Astrocyte of the hippocampus (primary cell): ENCODE measurements at regions not wholly inside any gene's neighbourhood (a gene's known extent, or its start where the extent isn't known, plus 50 kb on each side); places are given as distances from the start of the nearest gene placed in this dataset.
"Not testable (repeated sequence)": the region's sequence is repeated elsewhere in the genome, so short reads cannot be mapped to it uniquely, and the experiment has no call there.

ENCODE experiments used
- DNase-seq: peaks from one replicate; pipeline ENCODE4 v3.0.0; 2011; ENCODE audit warnings: low read depth, low spot score

GRCh38 chr5:34188001-34188822, 145.2 kb upstream of the C1QTNF3 start:
- DNase-seq: peak; percentile 20

GRCh38 chr5:34189246-34189645, 146.2 kb upstream of the C1QTNF3 start:
- DNase-seq: not testable (repeated sequence)

GRCh38 chr5:34189752-34190411, 146.9 kb upstream of the C1QTNF3 start:
- DNase-seq: peak; percentile 5

GRCh38 chr5:34190466-34190865, 147.5 kb upstream of the C1QTNF3 start:
- DNase-seq: peak; percentile 5

- peak; percentile 4 for DNase-seq
These were observed 148.3 kb upstream of the C1QTNF3 start for GRCh38 chr5:34191279-34191744.

- peak; percentile 4 for DNase-seq
These were observed 149.3 kb upstream of the C1QTNF3 start for GRCh38 chr5:34192064-34192922.

GRCh38 chr5:34192923-34193262, 149.9 kb upstream of the C1QTNF3 start:
- not testable (repeated sequence) for DNase-seq

GRCh38 chr5:34193297-34193696, 150.3 kb upstream of the C1QTNF3 start:
- peak; percentile 0 for DNase-seq

GRCh38 chr5:34193804-34194203, 150.8 kb upstream of the C1QTNF3 start:
- DNase-seq: peak; percentile 14

GRCh38 chr5:34196091-34196490, 153.1 kb upstream of the C1QTNF3 start:
- DNase-seq: not testable (repeated sequence)

GRCh38 chr5:34205347-34205746, 162.3 kb upstream of the C1QTNF3 start:
- DNase-seq: not testable (repeated sequence)

GRCh38 chr5:34217386-34217785, 174.4 kb upstream of the C1QTNF3 start:
- peak; percentile 67 for DNase-seq

- DNase-seq: not testable (repeated sequence)
These were observed 178.5 kb upstream of the C1QTNF3 start for GRCh38 chr5:34221329-34222073.

- DNase-seq: not testable (repeated sequence)
These were observed 180.1 kb upstream of the C1QTNF3 start for GRCh38 chr5:34223158-34223557.

- DNase-seq: not testable (repeated sequence)
These were observed 187.4 kb upstream of the C1QTNF3 start for GRCh38 chr5:34230402-34230801.

GRCh38 chr5:34243802-34244201, 200.8 kb upstream of the C1QTNF3 start:
- DNase-seq: not testable (repeated sequence)

GRCh38 chr5:34244281-34245031, 201.4 kb upstream of the C1QTNF3 start:
- DNase-seq: peak; percentile 80

- not testable (repeated sequence) for DNase-seq
These were observed 202.0 kb upstream of the C1QTNF3 start for GRCh38 chr5:34245032-34245394.

- not testable (repeated sequence) for DNase-seq
These were observed 202.8 kb upstream of the C1QTNF3 start for GRCh38 chr5:34245813-34246212.

GRCh38 chr5:34258598-34258997, 215.6 kb upstream of the C1QTNF3 start:
- not testable (repeated sequence) for DNase-seq
